H9 (cell line): ENCODE measurements at regions not wholly inside any gene's neighbourhood (a gene's known extent, or its start where the extent isn't known, plus 50 kb on each side); places are given as distances from the start of the nearest gene placed in this dataset.

Experiments
- DNase-seq: peaks from one replicate; pipeline ENCODE4 v3.0.0-alpha.2; 2017
- H2AFZ ChIP-seq: one replicate; pipeline ENCODE4 v1.6.1; 2013; ENCODE audit warnings: mild to moderate bottlenecking, low read length, control low read depth, moderate library complexity
- H2AK5ac ChIP-seq: 2 replicates; pipeline ENCODE4 v1.6.1; 2013; ENCODE audit warnings: low read length, control low read depth, mixed read lengths; ENCODE audit not compliant: insufficient read length
- H2BK120ac ChIP-seq: one replicate; pipeline ENCODE4 v1.6.1; 2013; ENCODE audit warnings: low read depth, mild to moderate bottlenecking, low read length, control low read depth, inconsistent platforms; ENCODE audit not compliant: poor library complexity, severe bottlenecking
- H2BK12ac ChIP-seq: 2 replicates; pipeline ENCODE4 v1.6.1; 2013; ENCODE audit warnings: low read length, control low read depth, mixed read lengths, low read depth; ENCODE audit not compliant: insufficient read length
- H2BK15ac ChIP-seq: 2 replicates; pipeline ENCODE4 v1.6.1; 2013; ENCODE audit warnings: low read depth, low read length, control low read depth
- H2BK20ac ChIP-seq: one replicate; pipeline ENCODE4 v1.6.1; 2013; ENCODE audit warnings: low read depth, mild to moderate bottlenecking, low read length, control low read depth, inconsistent platforms; ENCODE audit not compliant: poor library complexity, severe bottlenecking
- H2BK5ac ChIP-seq: 2 replicates; pipeline ENCODE4 v1.6.1; 2013; ENCODE audit warnings: low read length, control low read depth, mixed read lengths; ENCODE audit not compliant: insufficient read length
- H3K14ac ChIP-seq: 2 replicates; pipeline ENCODE4 v1.6.1; 2013; ENCODE audit warnings: low read length, control low read depth; ENCODE audit not compliant: insufficient read depth
- H3K18ac ChIP-seq: 2 replicates; pipeline ENCODE4 v1.6.1; 2013; ENCODE audit warnings: low read depth, mild to moderate bottlenecking, mixed read lengths, low read length, control low read depth; ENCODE audit not compliant: insufficient read length
- H3K23ac ChIP-seq: 2 replicates; pipeline ENCODE4 v1.6.1; 2013; ENCODE audit warnings: low read length, control low read depth, mixed read lengths, low read depth; ENCODE audit not compliant: insufficient read length
- H3K23me2 ChIP-seq: 2 replicates; pipeline ENCODE4 v1.6.1; 2013; ENCODE audit warnings: low read depth, mild to moderate bottlenecking, mixed read lengths, low read length, control low read depth; ENCODE audit not compliant: insufficient read length, poor library complexity, severe bottlenecking
- H3K27ac ChIP-seq: 2 replicates; pipeline ENCODE4 v1.5.1; 2013; ENCODE audit warnings: low read length, control low read depth, mixed read lengths, low read depth; ENCODE audit not compliant: insufficient read length
- H3K27me3 ChIP-seq: 2 replicates; pipeline ENCODE4 v1.6.1; 2013; ENCODE audit warnings: low read length, control low read depth, inconsistent platforms; ENCODE audit not compliant: insufficient read depth
- H3K4ac ChIP-seq: 2 replicates; pipeline ENCODE4 v1.6.1; 2013; ENCODE audit warnings: low read depth, mild to moderate bottlenecking, control low read depth, inconsistent platforms, low read length, moderate library complexity
- H3K4me1 ChIP-seq: 2 replicates; pipeline ENCODE4 v1.6.1; 2013; ENCODE audit warnings: low read length, control low read depth, inconsistent platforms; ENCODE audit not compliant: insufficient read depth
- H3K4me2 ChIP-seq: 2 replicates; pipeline ENCODE4 v1.6.1; 2013; ENCODE audit warnings: low read length, control low read depth, mixed read lengths; ENCODE audit not compliant: insufficient read length, insufficient read depth
- H3K56ac ChIP-seq: 2 replicates; pipeline ENCODE4 v1.6.1; 2013; ENCODE audit warnings: low read depth, mild to moderate bottlenecking, mixed read lengths, low read length, control low read depth; ENCODE audit not compliant: insufficient read length
- H3K79me1 ChIP-seq: 2 replicates; pipeline ENCODE4 v1.6.1; 2013; ENCODE audit warnings: low read depth, mild to moderate bottlenecking, moderate library complexity, low read length, control low read depth, inconsistent platforms; ENCODE audit not compliant: insufficient read depth, poor library complexity, severe bottlenecking
- H3K79me2 ChIP-seq: 2 replicates; pipeline ENCODE4 v1.6.1; 2013; ENCODE audit warnings: low read length, control low read depth, inconsistent platforms; ENCODE audit not compliant: insufficient read depth
- H3K9ac ChIP-seq: 2 replicates; pipeline ENCODE4 v1.6.1; 2013; ENCODE audit warnings: low read length, control low read depth, mixed read lengths; ENCODE audit not compliant: insufficient read length; ENCODE audit errors: extremely low read depth
- H3K9me3 ChIP-seq: one replicate; pipeline ENCODE4 v1.6.1; 2013; ENCODE audit warnings: low read depth, low read length, inconsistent platforms; ENCODE audit not compliant: control insufficient read depth
- H3T11ph ChIP-seq: one replicate; pipeline ENCODE4 v1.6.1; 2013; ENCODE audit warnings: mild to moderate bottlenecking, low read length, control low read depth, inconsistent platforms
- H4K20me1 ChIP-seq: one replicate; pipeline ENCODE4 v1.6.1; 2013; ENCODE audit not compliant: control insufficient read depth, insufficient read length, insufficient read depth
- H4K5ac ChIP-seq: 2 replicates; pipeline ENCODE4 v1.6.1; 2013; ENCODE audit warnings: low read depth, mild to moderate bottlenecking, mixed read lengths, low read length, control low read depth; ENCODE audit not compliant: insufficient read length
- H4K8ac ChIP-seq: replicated peaks from 2 replicates; pipeline ENCODE4 v1.6.1; 2013; ENCODE audit warnings: low read length, control low read depth, mixed read lengths, low read depth; ENCODE audit not compliant: insufficient read length
- H4K91ac ChIP-seq: 2 replicates; pipeline ENCODE4 v1.6.1; 2013; ENCODE audit warnings: low read depth, mild to moderate bottlenecking, moderate library complexity, mixed read lengths, low read length, control low read depth; ENCODE audit not compliant: insufficient read length
- H3K27ac Mint-ChIP-seq, 3 experiments: 2 replicates in 2 of 3; 3 replicates in 1 of 3; pipeline ENCODE4 v1.8.0; 2020 to 2021; ENCODE audit warnings: mixed read lengths in 3 of 3, mild to moderate bottlenecking in 1 of 3, moderate library complexity in 1 of 3
- H3K27me3 Mint-ChIP-seq: 2 replicates; pipeline ENCODE4 v1.8.0; 2021; ENCODE audit warnings: low read depth, mild to moderate bottlenecking, moderate library complexity, mixed read lengths
- H3K36me3 Mint-ChIP-seq, 3 experiments: 2 replicates in 2 of 3; 3 replicates in 1 of 3; pipeline ENCODE4 v1.8.0; 2020 to 2021; ENCODE audit warnings: low read depth in 3 of 3, mixed read lengths in 3 of 3; ENCODE audit not compliant: insufficient read depth in 1 of 3
- H3K4me1 Mint-ChIP-seq, 2 experiments: 2 replicates each; pipeline ENCODE4 v1.8.0; 2020; ENCODE audit warnings: mixed read lengths in 2 of 2
- H3K4me3 Mint-ChIP-seq, 2 experiments: 2 replicates in 1 of 2; 3 replicates in 1 of 2; pipeline ENCODE4 v1.8.0; 2020 to 2021; ENCODE audit warnings: mild to moderate bottlenecking in 2 of 2, mixed read lengths in 2 of 2, moderate library complexity in 1 of 2
- H3K9me3 Mint-ChIP-seq, 2 experiments: 2 replicates in 1 of 2; 3 replicates in 1 of 2; pipeline ENCODE4 v1.8.0; 2020; ENCODE audit warnings: mild to moderate bottlenecking in 2 of 2, mixed read lengths in 2 of 2, moderate library complexity in 1 of 2
- CTCF ChIP-seq: fragments of 200-600 bp; sonication (generic); conservative IDR thresholded peaks from 3 replicates; pipeline ENCODE4 v1.8.0; 2021; ENCODE audit warnings: antibody characterized with exemption, mild to moderate bottlenecking
- WGBS: extraction: QIAGEN DNeasy Blood & Tissue Kit; methylation state at CpG from one replicate; pipeline ENCODE4 v1.1.7; 2013; ENCODE audit warnings: missing lambda C conversion rate, low lambda C conversion rate, mixed read lengths; ENCODE audit not compliant: insufficient read length; ENCODE audit errors: extremely low coverage; 5-methylcytosine and 5-hydroxymethylcytosine counted together

GRCh38 chr18:77737405-77737804, 487.8 kb downstream of the GALR1 start:
- no CpG with 5 or more reads among the region's 7 CpGs for WGBS
- H2AFZ ChIP-seq, result no peak overlapping the region

More at GRCh38 chr18:77737405-77737804, 487.8 kb downstream of the GALR1 start:
- Mint-ChIP-seq H3K4me3 (no peak overlapping the region), H3K4me1 (peaks cover 6 to 7% of the 10 kb centered on the region in 2 experiments), H3K27me3 (peaks cover 2% of the 10 kb centered on the region), H3K36me3 (no peaks in the 10 kb centered on the region), H3K9me3 (no peaks in the 10 kb centered on the region), H3K27ac (no peak overlapping the region)
- Histone ChIP-seq H3K79me1 (no peaks in the 10 kb centered on the region), H4K8ac (no peak overlapping the region), H3K9ac (no peak overlapping the region), H2BK5ac (no peak overlapping the region), H4K20me1 (no peaks in the 10 kb centered on the region), H3K4ac (no peak overlapping the region), H3K14ac (no peak overlapping the region), H4K5ac (no peak overlapping the region), H3K56ac (no peak overlapping the region), H2BK15ac (no peak overlapping the region), H2BK20ac (no peak overlapping the region), H3K79me2 (no peaks in the 10 kb centered on the region), H2AK5ac (no peak overlapping the region), H3K4me2 (no peak overlapping the region), H4K91ac (no peak overlapping the region), H3K23me2 (no peaks in the 10 kb centered on the region), H3K9me3 (no peaks in the 10 kb centered on the region), H3K4me1 (no peaks in the 10 kb centered on the region; the same call in 1 of the 2 replicates), H3K18ac (no peak overlapping the region), H3T11ph (no peak overlapping the region), H2BK12ac (no peak overlapping the region), H3K27me3 (no peaks in the 10 kb centered on the region), H2BK120ac (no peak overlapping the region), H3K23ac (no peak overlapping the region), H3K27ac (no peak overlapping the region)
- no peak for DNase-seq
- no peak for TF ChIP-seq CTCF
